ENCODE measurements at regions not wholly inside any gene's neighbourhood (a gene's known extent, or its start where the extent isn't known, plus 50 kb on each side); places are given as distances from the start of the nearest gene placed in this dataset.

- TF ChIP-seq CBX3 (IDR thresholded peaks at IDR 0.05; ENCODE audit: borderline replicate concordance, low read depth), result no peak
- TF ChIP-seq MYC (IDR thresholded peaks at IDR 0.05; ENCODE audit: insufficient read depth, insufficient read length, insufficient replicate concordance, low read length, severe bottlenecking), result no peak
- no peak for TF ChIP-seq CTCF (IDR thresholded peaks at IDR 0.05 in 2 of 3, conservative IDR thresholded peaks at IDR 0.05 in 1 of 3; ENCODE audit: control insufficient read depth in 2 of 3, extremely low read depth in 1 of 3, insufficient read depth in 1 of 3, low read depth in 3 of 3, low read length in 3 of 3)
- TF ChIP-seq POLR2A (IDR thresholded peaks at IDR 0.05; ENCODE audit: low read depth, low read length), result no peak
- no peak for TF ChIP-seq SREBF2 (IDR thresholded peaks at IDR 0.05; ENCODE audit: low read length)
- no peak for TF ChIP-seq USF1 (IDR thresholded peaks at IDR 0.05; ENCODE audit: borderline replicate concordance, extremely low read length, insufficient read depth, low read depth, low read length)
- TF ChIP-seq ZNF24 (IDR thresholded peaks at IDR 0.05), result no peak
- no peak for TF ChIP-seq MAX (IDR thresholded peaks at IDR 0.05; ENCODE audit: low read depth, low read length)
- TF ChIP-seq YBX1 (IDR thresholded peaks at IDR 0.05), result no peak
- no peak for TF ChIP-seq EP300 (IDR thresholded peaks at IDR 0.05; ENCODE audit: borderline replicate concordance in 1 of 2, control insufficient read depth in 1 of 2, low read depth in 2 of 2, low read length in 2 of 2)
- no peak for TF ChIP-seq RAD21 (IDR thresholded peaks at IDR 0.05; ENCODE audit: insufficient read depth, low read depth, low read length)
- TF ChIP-seq NR2C2 (IDR thresholded peaks at IDR 0.05; ENCODE audit: borderline replicate concordance, control insufficient read depth, insufficient read length, low read depth), result no peak
Observed at GRCh38 chr5:83834306-83834705, 113.7 kb upstream of the HAPLN1 start.
